Suprapubic skin (tissue), 4 donors: ENCODE measurements at regions not wholly inside any gene's neighbourhood (a gene's known extent, or its start where the extent isn't known, plus 50 kb on each side); places are given as distances from the start of the nearest gene placed in this dataset.

Experiments used
- CTCF ChIP-seq, 2 donors: fragments of 200-600 bp in 1 of 2; fragments of 450-650 bp in 1 of 2; sonication (generic) in 1 of 2; IDR thresholded peaks; one replicate each; pipeline ENCODE4 v1.5.1; 2016 to 2019; ENCODE audit warnings: antibody characterized with exemption in 2 of 2, mild to moderate bottlenecking in 1 of 2, moderate library complexity in 1 of 2
- EP300 ChIP-seq: sonication (generic); formaldehyde crosslinking; IDR thresholded peaks from one replicate; pipeline ENCODE4 v1.6.1; 2017; ENCODE audit warnings: antibody characterized with exemption
- POLR2A ChIP-seq, 2 donors: fragments of 450-650 bp; IDR thresholded peaks; one replicate each; pipeline ENCODE4 v1.6.1; 2017; ENCODE audit warnings: antibody characterized with exemption in 2 of 2, mild to moderate bottlenecking in 2 of 2, moderate library complexity in 2 of 2
- POLR2AphosphoS5 ChIP-seq, 3 donors: sonication (generic); formaldehyde crosslinking; IDR thresholded peaks; one replicate each; pipeline ENCODE4 v1.6.1; 2017; ENCODE audit warnings: antibody characterized with exemption in 3 of 3

GRCh38 chr1:189158155-189158554, 1319.5 kb downstream of the BRINP3 start:
- TF ChIP-seq POLR2A (IDR thresholded peaks at IDR 0.05): no peak
- no peak for TF ChIP-seq CTCF (IDR thresholded peaks at IDR 0.05)
- no peak for TF ChIP-seq POLR2AphosphoS5 (IDR thresholded peaks at IDR 0.05)
- TF ChIP-seq EP300: no peak
